Stimulated activated CD8-positive, alpha-beta memory T cell treated with anti-CD3 and anti-CD28 coated beads, Interleukin-15, amount 100 ng/mL, for 48 hours (primary cell): ENCODE measurements at regions not wholly inside any gene's neighbourhood (a gene's known extent, or its start where the extent isn't known, plus 50 kb on each side); places are given as distances from the start of the nearest gene placed in this dataset.
"Not testable (repeated sequence)": the region's sequence is repeated elsewhere in the genome, so short reads cannot be mapped to it uniquely, and the experiment has no call there.

Experiments
- DNase-seq, 2 donors: peaks; one replicate each; pipeline ENCODE4 v3.0.0-alpha.2; 2020; ENCODE audit warnings: low read depth in 2 of 2

GRCh38 chr6:140773276-140773675, 1359.4 kb upstream of the GJE1 start:
- no peak for DNase-seq

GRCh38 chr6:140772576-140772975, 1360.1 kb upstream of the GJE1 start:
- no peak for DNase-seq

DNA sequence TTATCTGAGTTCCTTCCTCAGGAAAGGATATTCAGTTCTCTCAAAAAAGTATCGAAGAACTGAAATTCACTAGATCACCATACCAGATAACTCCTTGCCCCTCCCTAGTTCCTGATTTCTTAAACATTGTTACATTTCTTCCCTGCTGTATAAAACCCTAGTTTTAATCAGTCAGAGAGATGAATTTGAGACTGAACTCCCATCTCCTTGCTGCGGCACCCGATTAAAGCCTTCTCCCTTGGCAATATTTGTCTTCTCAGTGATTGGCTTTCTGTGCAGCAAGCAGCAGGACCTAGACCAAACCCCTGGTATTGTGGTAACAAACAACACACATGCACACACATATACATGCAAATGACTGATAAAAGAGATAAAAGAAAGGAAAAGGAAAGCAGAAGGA, 1364.6 kb upstream of the GJE1 start:
- no peak for DNase-seq

- no peak for DNase-seq
Observed at GRCh38 chr6:140766999-140767398, 1365.7 kb upstream of the GJE1 start.

DNA sequence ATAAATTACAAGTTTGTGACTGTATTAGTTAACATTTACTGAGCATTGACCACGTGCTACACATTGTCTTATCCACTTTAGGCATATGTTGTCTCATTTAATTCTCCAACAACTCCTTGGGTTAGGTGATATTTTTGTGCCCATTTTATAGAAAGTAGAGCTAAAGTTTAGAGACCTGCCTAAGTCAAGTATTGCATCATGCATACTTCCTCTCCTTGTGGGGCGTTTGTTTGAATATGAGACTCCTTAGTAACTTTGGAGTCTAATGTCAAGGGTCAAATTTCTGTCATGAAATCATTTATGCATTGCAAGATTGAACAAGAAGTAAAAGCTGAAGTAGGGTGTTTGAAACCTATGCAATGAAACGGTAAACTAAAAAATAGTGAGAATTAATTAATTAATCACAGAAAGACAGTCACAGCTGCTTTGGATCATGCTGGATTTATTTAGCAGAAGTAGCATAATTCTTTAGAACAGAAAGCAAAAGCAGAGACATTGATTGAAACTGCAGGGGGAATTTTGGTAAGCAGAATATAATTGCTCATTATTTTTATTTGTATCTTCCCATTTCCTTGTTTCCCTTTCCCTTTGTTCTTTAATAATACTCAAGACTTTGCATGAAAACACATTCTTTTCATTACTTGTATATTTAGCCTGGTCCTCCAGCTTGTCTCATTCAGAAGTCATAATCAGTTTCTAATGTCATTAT, 1374.4 kb upstream of the GJE1 start:
- no peak for DNase-seq

- no peak for DNase-seq
Observed at GRCh38 chr6:140752234-140752633, 1377.8 kb upstream of the CITED2 start.

GRCh38 chr6:140747114-140747513, 1372.7 kb upstream of the CITED2 start:
- DNase-seq = no peak

- no peak for DNase-seq
Observed at GRCh38 chr6:140744659-140745320, 1370.3 kb upstream of the CITED2 start.

DNA sequence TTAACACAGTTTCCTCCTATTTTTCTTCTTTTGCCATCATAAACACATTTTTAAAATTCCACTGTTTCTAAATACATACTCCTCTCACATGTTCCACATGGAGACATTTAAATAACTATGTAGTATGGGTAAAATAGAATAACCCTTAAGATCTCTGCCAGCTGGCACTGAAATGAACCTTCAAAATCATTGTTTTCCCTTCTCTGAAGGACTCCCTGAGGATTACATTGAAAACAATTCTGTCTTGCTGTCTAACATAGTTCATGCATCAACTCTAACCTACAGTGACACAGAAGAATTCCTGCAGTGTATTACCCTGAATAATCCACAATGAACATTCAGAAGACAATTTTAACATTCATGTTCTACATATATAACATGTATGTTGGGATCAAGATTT, 1361.8 kb upstream of the CITED2 start:
- DNase-seq = no peak

GRCh38 chr6:140732991-140733390, 1358.5 kb upstream of the CITED2 start:
- no peak for DNase-seq

DNA sequence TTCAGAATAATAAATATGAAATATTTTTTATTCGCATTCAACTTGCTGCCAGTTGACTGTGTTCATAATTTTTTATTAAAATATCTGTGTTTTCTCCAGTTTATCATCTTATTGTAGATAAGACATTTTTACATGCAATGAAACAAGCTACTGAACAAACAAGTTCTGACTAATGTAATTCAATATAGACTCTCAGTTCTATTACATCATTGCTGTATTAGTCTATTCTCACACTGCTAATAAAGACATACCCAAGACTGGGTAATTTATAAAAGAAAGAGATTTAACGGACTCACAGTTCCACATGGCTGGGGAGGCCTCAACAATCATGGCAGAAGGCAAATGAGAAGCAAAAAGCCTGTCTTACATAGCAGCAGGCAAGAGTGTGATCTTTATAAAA, 1357.7 kb upstream of the CITED2 start:
- no peak for DNase-seq

- no peak for DNase-seq
Observed at GRCh38 chr6:140731741-140732140, 1357.3 kb upstream of the CITED2 start.

DNA sequence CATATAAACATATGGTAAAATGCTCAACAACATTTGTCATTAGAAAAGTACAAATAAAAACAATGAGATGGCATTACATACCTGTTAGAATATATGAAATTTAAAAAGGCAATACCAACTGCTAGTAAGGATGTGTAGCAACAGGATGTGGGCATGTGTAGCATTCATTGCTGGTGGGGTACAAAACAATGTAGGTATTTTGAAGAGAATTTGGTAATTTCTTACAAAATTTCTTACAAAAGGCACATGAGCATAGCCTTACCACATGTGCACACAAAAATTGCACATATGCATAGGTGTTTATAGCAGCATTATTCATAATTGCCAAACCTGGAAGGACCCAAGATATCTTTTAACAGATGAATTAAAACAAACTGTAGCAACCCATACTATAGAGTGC, 1355.1 kb upstream of the CITED2 start:
- DNase-seq = no peak

- no peak for DNase-seq
Observed at GRCh38 chr6:140718021-140718420, 1343.6 kb upstream of the CITED2 start.

DNA sequence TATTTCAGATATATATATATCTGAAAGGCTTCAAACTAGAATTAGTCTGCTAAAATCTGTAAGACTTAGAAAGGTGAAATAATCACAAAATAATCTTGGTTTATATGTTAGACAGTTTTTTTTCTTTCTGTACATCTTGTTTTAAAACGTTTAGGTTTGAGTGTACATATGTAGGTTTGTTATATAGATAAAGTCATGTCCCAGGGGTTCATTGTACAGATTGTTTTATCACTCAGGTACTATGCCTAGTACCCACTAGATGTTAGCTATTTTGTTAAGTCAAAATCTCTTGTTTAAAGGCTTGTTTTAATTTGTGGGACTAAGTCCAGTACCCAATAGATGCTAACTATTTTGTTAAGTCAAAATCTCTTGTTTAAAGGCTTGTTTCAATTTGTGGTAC, 1339.0 kb upstream of the CITED2 start:
- DNase-seq = no peak

DNA sequence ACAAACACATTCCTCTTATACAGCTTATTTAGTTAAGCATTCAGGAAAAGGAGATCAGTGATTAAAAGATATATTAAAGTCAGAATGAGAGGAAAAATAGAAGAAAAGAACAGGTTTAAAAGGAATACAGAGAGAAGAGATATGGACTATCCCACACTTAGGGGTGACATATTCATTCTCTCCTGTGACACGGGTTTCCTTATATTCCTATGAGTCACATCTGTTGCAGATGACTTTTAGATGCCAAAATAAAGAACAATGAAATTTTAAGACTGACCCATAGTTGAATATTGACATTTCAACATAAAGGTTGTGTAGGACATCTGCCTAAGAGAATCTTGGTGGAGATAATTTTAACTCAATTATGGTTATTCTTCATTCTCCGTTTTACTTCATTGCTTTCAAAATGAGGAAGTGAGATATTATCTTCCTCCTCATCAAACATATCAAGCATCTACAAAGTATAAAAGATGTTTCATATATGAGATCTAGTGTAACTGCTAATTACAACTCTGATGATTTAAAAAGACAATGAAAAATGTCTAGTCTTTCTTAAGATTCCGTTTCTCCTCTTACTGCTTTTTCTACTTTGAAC, 1336.7 kb upstream of the CITED2 start:
- DNase-seq = no peak

DNA sequence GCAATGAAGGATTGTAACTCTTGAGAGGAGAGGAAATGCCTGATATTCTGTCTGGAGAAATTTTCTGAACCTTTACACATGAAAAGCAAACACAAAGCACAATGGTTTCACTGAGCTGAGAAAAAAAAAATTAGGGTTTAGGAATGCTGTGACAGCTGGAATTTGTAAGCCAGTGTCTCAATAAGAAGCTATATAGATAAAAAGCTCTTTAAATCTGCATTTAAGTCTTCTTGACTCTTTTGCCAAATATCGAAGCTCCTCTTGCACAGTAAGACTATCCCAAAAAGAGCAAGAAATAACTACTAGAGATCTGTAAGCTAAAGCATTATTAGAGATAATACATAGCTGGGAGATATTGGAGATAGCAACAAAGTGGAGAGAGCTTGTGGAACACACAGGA, 1334.0 kb upstream of the CITED2 start:
- DNase-seq = no peak

- not testable (repeated sequence) for DNase-seq
Observed at GRCh38 chr6:140704008-140704407, 1329.6 kb upstream of the CITED2 start.

GRCh38 chr6:140697585-140697984, 1323.1 kb upstream of the CITED2 start:
- no peak for DNase-seq

GRCh38 chr6:140684776-140685550, 1310.5 kb upstream of the CITED2 start:
- no peak for DNase-seq

- DNase-seq = no peak
Observed at GRCh38 chr6:140677781-140678528, 1303.5 kb upstream of the CITED2 start.

- DNase-seq = no peak
Observed at GRCh38 chr6:140671926-140672325, 1297.5 kb upstream of the CITED2 start.
